Tongue (tissue), 1 donor: ENCODE measurements at regions not wholly inside any gene's neighbourhood (a gene's known extent, or its start where the extent isn't known, plus 50 kb on each side); places are given as distances from the start of the nearest gene placed in this dataset.
"Not testable (repeated sequence)": the region's sequence is repeated elsewhere in the genome, so short reads cannot be mapped to it uniquely, and the experiment has no call there.

Source experiments
- DNase-seq: peaks from one replicate; pipeline ENCODE4 v3.0.0-alpha.2; 2015

GRCh38 chr18:28366676-28367075 lies 189.7 kb upstream of the CDH2 start:
- DNase-seq = no peak

GRCh38 chr18:28365411-28365831 lies 188.5 kb upstream of the CDH2 start:
- DNase-seq = no peak

- DNase-seq = no peak
Measured at GRCh38 chr18:28363124-28363523, 186.2 kb upstream of the CDH2 start.

- no peak for DNase-seq
Measured at GRCh38 chr18:28359176-28359575, 182.2 kb upstream of the CDH2 start.

GRCh38 chr18:28357766-28358401 lies 181.0 kb upstream of the CDH2 start:
- no peak for DNase-seq

- no peak for DNase-seq
Measured at GRCh38 chr18:28350821-28351220, 173.9 kb upstream of the CDH2 start.

GRCh38 chr18:28342231-28342630 lies 165.3 kb upstream of the CDH2 start:
- no peak for DNase-seq

- DNase-seq = no peak
Measured at GRCh38 chr18:28338316-28338715, 161.4 kb upstream of the CDH2 start.

- no peak for DNase-seq
Measured at GRCh38 chr18:28334516-28334915, 157.6 kb upstream of the CDH2 start.

GRCh38 chr18:28332071-28332470 lies 155.1 kb upstream of the CDH2 start:
- no peak for DNase-seq

- DNase-seq = no peak
Measured at GRCh38 chr18:28331551-28331950, 154.6 kb upstream of the CDH2 start.

- no peak for DNase-seq
Measured at GRCh38 chr18:28313602-28314001, 136.7 kb upstream of the CDH2 start.

- DNase-seq = no peak
Measured at GRCh38 chr18:28288784-28289183, 111.9 kb upstream of the CDH2 start.

- no peak for DNase-seq
Measured at GRCh38 chr18:28287146-28287545, 110.2 kb upstream of the CDH2 start.

- no peak for DNase-seq
Measured at GRCh38 chr18:28284132-28284531, 107.2 kb upstream of the CDH2 start.

- no peak for DNase-seq
Measured at GRCh38 chr18:28281400-28281799, 104.5 kb upstream of the CDH2 start.

- DNase-seq = no peak
Measured at GRCh38 chr18:28269750-28270149, 92.8 kb upstream of the CDH2 start.

- no peak for DNase-seq
Measured at GRCh38 chr18:28267878-28268625, 91.1 kb upstream of the CDH2 start.

- no peak for DNase-seq
Measured at GRCh38 chr18:28267276-28267675, 90.3 kb upstream of the CDH2 start.

GRCh38 chr18:28256166-28256565 lies 79.2 kb upstream of the CDH2 start:
- no peak for DNase-seq

- no peak for DNase-seq
Measured at GRCh38 chr18:28248653-28249052, 71.7 kb upstream of the CDH2 start.

GRCh38 chr18:28240626-28241025 lies 63.7 kb upstream of the CDH2 start:
- DNase-seq = not testable (repeated sequence)

- DNase-seq = no peak
Measured at GRCh38 chr18:28236487-28236886, 59.6 kb upstream of the CDH2 start.
